Ovary (tissue), 7 donors: ENCODE measurements at regions not wholly inside any gene's neighbourhood (a gene's known extent, or its start where the extent isn't known, plus 50 kb on each side); places are given as distances from the start of the nearest gene placed in this dataset.
A peak's percentile ranks its signal among the peaks of the same experiment; 100 is the strongest.
"Not testable (repeated sequence)": the region's sequence is repeated elsewhere in the genome, so short reads cannot be mapped to it uniquely, and the experiment has no call there.

Source experiments
- DNase-seq, 5 donors: peaks; one replicate each; pipeline ENCODE4 v3.0.0-alpha.2; 2019 to 2020
- H3K27ac ChIP-seq, 2 donors: fragments of 200-600 bp; one replicate each; pipeline versions ENCODE4 v1.5.1 to v1.8.0; 2019 to 2022
- H3K27me3 ChIP-seq: fragments of 200-600 bp; one replicate; pipeline ENCODE4 v1.8.0; 2022
- H3K36me3 ChIP-seq: fragments of 200-600 bp; sonication (generic); one replicate; pipeline ENCODE4 v1.5.1; 2019
- H3K4me1 ChIP-seq: one replicate; pipeline ENCODE4 v1.8.1; 2013; ENCODE audit warnings: mild to moderate bottlenecking, moderate library complexity; ENCODE audit not compliant: insufficient read depth
- H3K4me3 ChIP-seq: fragments of 200-600 bp; sonication (generic); one replicate; pipeline ENCODE4 v1.5.1; 2017
- H3K9me3 ChIP-seq, 2 donors: fragments of 200-600 bp in 1 of 2; sonication (generic) in 1 of 2; one replicate each; pipeline versions ENCODE4 v1.5.1 to v1.8.1; 2013 to 2019; ENCODE audit warnings: mild to moderate bottlenecking in 1 of 2, moderate library complexity in 1 of 2
- CTCF ChIP-seq, 3 donors: fragments of 450-650 bp in 2 of 3; fragments of 200-600 bp in 1 of 3; IDR thresholded peaks; one replicate each; pipeline versions ENCODE4 v1.5.1 to v1.8.0; 2016 to 2022; ENCODE audit warnings: antibody characterized with exemption in 3 of 3, mild to moderate bottlenecking in 1 of 3
- WGBS, 3 donors: extraction: QIAGEN DNeasy Blood & Tissue Kit in 1 of 3; methylation state at CpG; one replicate each; pipeline versions ENCODE4 v1.1.5 to v1.1.7; 2013 to 2017; 5-methylcytosine and 5-hydroxymethylcytosine counted together
- intact Hi-C, 4 donors: fragments of 100-400 bp; cut with DNase I; formaldehyde crosslinking; loops; one replicate each; pipeline versions ENCODE4 v1.11.0 to v1.15.1; 2022 to 2023
- donor health status: DM: no; HTN: no; CAD: no; lungs with moderate emphysema.
- donor health status: DM: no; HTN: no; CAD: no.
- donor health status: Bipolar disorder and iron deficiency.
- donor health status: DM: no; HTN: no; CAD: no.
- donor health status: DM: yes; HTN: yes; CAD: no.

GRCh38 chr9:40191403-40191802 lies 835.9 kb downstream of the SPATA31A1 start:
- H3K27me3 ChIP-seq, H3K36me3 ChIP-seq, H3K9me3 ChIP-seq, H3K27ac ChIP-seq, H3K4me3 ChIP-seq, H3K4me1 ChIP-seq, DNase-seq, intact Hi-C loops: not testable (repeated sequence)
- 50 to 60% methylated on average over 2 of the region's 5 CpGs; no CpG with 5 or more reads in 1 of the 3 donors for WGBS, 3 donors

GRCh38 chr9:40192162-40192561 lies 836.7 kb downstream of the SPATA31A1 start:
- H3K4me1 ChIP-seq, intact Hi-C loops, DNase-seq, H3K27me3 ChIP-seq, H3K36me3 ChIP-seq, H3K27ac ChIP-seq, H3K4me3 ChIP-seq, H3K9me3 ChIP-seq: not testable (repeated sequence)
- 60 to 78% (median 71%) methylated on average over 1 of the region's 2 CpGs for WGBS, 3 donors

- intact Hi-C loops, H3K36me3 ChIP-seq, DNase-seq, H3K27ac ChIP-seq, H3K27me3 ChIP-seq, H3K4me1 ChIP-seq, H3K9me3 ChIP-seq, H3K4me3 ChIP-seq: not testable (repeated sequence)
- 84 to 86% (median 86%) methylated on average over 13 of the region's 15 CpGs for WGBS, 3 donors
Measured at GRCh38 chr9:40196165-40196714, 840.8 kb downstream of the SPATA31A1 start.

GRCh38 chr9:40196803-40197202 lies 841.3 kb downstream of the SPATA31A1 start:
- H3K4me1 ChIP-seq, H3K27ac ChIP-seq, H3K4me3 ChIP-seq, intact Hi-C loops, H3K36me3 ChIP-seq, DNase-seq, H3K9me3 ChIP-seq, H3K27me3 ChIP-seq: not testable (repeated sequence)
- WGBS, 3 donors = 88 to 98% (median 92%) methylated on average over 8 to 11 of the region's 18 CpGs

- H3K27ac ChIP-seq, DNase-seq, H3K27me3 ChIP-seq, intact Hi-C loops, H3K9me3 ChIP-seq, H3K4me3 ChIP-seq, H3K4me1 ChIP-seq, H3K36me3 ChIP-seq: not testable (repeated sequence)
- WGBS, 3 donors = 56 to 82% (median 81%) methylated on average over 3 to 22 of the region's 33 CpGs
Measured at GRCh38 chr9:40221596-40222233, 866.2 kb downstream of the SPATA31A1 start.

GRCh38 chr9:40222617-40223200 lies 867.2 kb downstream of the SPATA31A1 start:
- H3K27me3 ChIP-seq, intact Hi-C loops, H3K4me1 ChIP-seq, H3K27ac ChIP-seq, H3K9me3 ChIP-seq, H3K4me3 ChIP-seq, H3K36me3 ChIP-seq: not testable (repeated sequence)
- 1 to 4% methylated on average over 23 to 36 of the region's 43 CpGs; no CpG with 5 or more reads in 1 of the 3 donors for WGBS, 3 donors
- peak in 1 of 3 donors; percentile 11 for TF ChIP-seq CTCF (IDR thresholded peaks at IDR 0.05)
- DNase-seq = peak in 3 of 5 donors; percentile 16 to 44 (median 43)

- H3K27me3 ChIP-seq, H3K36me3 ChIP-seq, H3K9me3 ChIP-seq, intact Hi-C loops, H3K4me1 ChIP-seq, H3K4me3 ChIP-seq, H3K27ac ChIP-seq: not testable (repeated sequence)
- peak in 2 of 5 donors; percentile 8 to 10 for DNase-seq
- WGBS, 3 donors = 0 to 1% methylated on average over 3 to 15 of the region's 33 CpGs; no CpG with 5 or more reads in 1 of the 3 donors
Measured at GRCh38 chr9:40223353-40223752, 867.9 kb downstream of the SPATA31A1 start.
